HG03520 (cell line): ENCODE measurements at regions not wholly inside any gene's neighbourhood (a gene's known extent, or its start where the extent isn't known, plus 50 kb on each side); places are given as distances from the start of the nearest gene placed in this dataset.

Source experiments
- ATAC-seq: cut with Tn5 transposase; IDR thresholded peaks from one replicate; pipeline ENCODE4 v1.9.1; 2021; ENCODE audit warnings: mild to moderate bottlenecking, moderate library complexity; ENCODE audit not compliant: unreplicated experiment

- no peak for ATAC-seq
Measured at GRCh38 chr4:24117975-24118374, 228.1 kb upstream of the PPARGC1A start.

- no peak for ATAC-seq
Measured at GRCh38 chr4:24116107-24116506, 226.3 kb upstream of the PPARGC1A start.

- no peak for ATAC-seq
Measured at GRCh38 chr4:24114919-24115500, 225.2 kb upstream of the PPARGC1A start.

GRCh38 chr4:24114444-24114843, 224.6 kb upstream of the PPARGC1A start:
- no peak for ATAC-seq

- ATAC-seq = no peak
Measured at GRCh38 chr4:24112466-24112865, 222.6 kb upstream of the PPARGC1A start.

GRCh38 chr4:24108567-24108966, 218.7 kb upstream of the PPARGC1A start:
- no peak for ATAC-seq

- no peak for ATAC-seq
Measured at GRCh38 chr4:24105327-24106038, 215.6 kb upstream of the PPARGC1A start.

- no peak for ATAC-seq
Measured at GRCh38 chr4:24104158-24104565, 214.3 kb upstream of the PPARGC1A start.

- ATAC-seq = no peak
Measured at GRCh38 chr4:24103434-24104157, 213.7 kb upstream of the PPARGC1A start.

GRCh38 chr4:24102621-24103020, 212.8 kb upstream of the PPARGC1A start:
- no peak for ATAC-seq

- no peak for ATAC-seq
Measured at GRCh38 chr4:24096603-24097002, 206.8 kb upstream of the PPARGC1A start.

GRCh38 chr4:24094726-24095125, 204.9 kb upstream of the PPARGC1A start:
- no peak for ATAC-seq

- ATAC-seq = no peak
Measured at GRCh38 chr4:24093446-24093845, 203.6 kb upstream of the PPARGC1A start.

GRCh38 chr4:24091639-24092233, 201.9 kb upstream of the PPARGC1A start:
- ATAC-seq = no peak

- ATAC-seq = no peak
Measured at GRCh38 chr4:24089851-24090534, 200.1 kb upstream of the PPARGC1A start.

- no peak for ATAC-seq
Measured at GRCh38 chr4:24080871-24081270, 191.0 kb upstream of the PPARGC1A start.

GRCh38 chr4:24078347-24078962, 188.6 kb upstream of the PPARGC1A start:
- no peak for ATAC-seq

- ATAC-seq = no peak
Measured at GRCh38 chr4:24076811-24077210, 187.0 kb upstream of the PPARGC1A start.

- no peak for ATAC-seq
Measured at GRCh38 chr4:24073948-24074347, 184.1 kb upstream of the PPARGC1A start.

GRCh38 chr4:24071612-24072372, 181.9 kb upstream of the PPARGC1A start:
- ATAC-seq = no peak
